ENCODE measurements at regions not wholly inside any gene's neighbourhood (a gene's known extent, or its start where the extent isn't known, plus 50 kb on each side); places are given as distances from the start of the nearest gene placed in this dataset.

- ATAC-seq = no peak
- no peak overlapping the region for H3K27ac ChIP-seq
- 70 to 82% (median 76%) methylated on average over 8 of the region's 8 CpGs for WGBS, 4 donors
Observed at GRCh38 chr15:93141371-93141794, 52.4 kb upstream of the RGMA start.

GRCh38 chr15:93139436-93139835 lies 50.4 kb upstream of the RGMA start:
- TF ChIP-seq POLR2A (IDR thresholded peaks at IDR 0.05) (no peak), CTCF (IDR thresholded peaks at IDR 0.05) (no peak)
- Histone ChIP-seq H3K27me3 (no peaks in the 10 kb centered on the region), H3K27ac (no peak overlapping the region), H3K4me3 (no peak overlapping the region), H3K4me1 (no peaks in the 10 kb centered on the region), H3K9me3 (no peaks in the 10 kb centered on the region), H3K36me3 (no peaks in the 10 kb centered on the region)
- DNase-seq (no peak), ATAC-seq (no peak)
- intact Hi-C loops (cut with DNase I) = no loop called here
- WGBS, 4 donors = 82 to 94% (median 93%) methylated on average over 8 of the region's 8 CpGs

More at GRCh38 chr15:93141371-93141794, 52.4 kb upstream of the RGMA start:
- TF ChIP-seq POLR2A (IDR thresholded peaks at IDR 0.05) = no peak
- TF ChIP-seq CTCF (IDR thresholded peaks at IDR 0.05) = no peak
- no peaks in the 10 kb centered on the region for H3K9me3 ChIP-seq
- intact Hi-C loops (cut with DNase I) = loop anchor here in 1 of 10 donors (10.0 kb wide), 1 partner anchor 983 kb away; no protein-coding TSS in a partner anchor
- H3K36me3 ChIP-seq = no peaks in the 10 kb centered on the region
- peaks cover 0 to 3% (median 0%) of the 10 kb centered on the region in 12 donors for H3K4me1 ChIP-seq
- no peaks in the 10 kb centered on the region for H3K27me3 ChIP-seq
- no peak for DNase-seq
- no peak overlapping the region for H3K4me3 ChIP-seq

- H3K9me3 ChIP-seq = no peaks in the 10 kb centered on the region
- DNase-seq = no peak
- TF ChIP-seq CTCF (IDR thresholded peaks at IDR 0.05) (no peak), POLR2A (IDR thresholded peaks at IDR 0.05) (no peak)
- no peaks in the 10 kb centered on the region for H3K27me3 ChIP-seq
- H3K27ac ChIP-seq = no peak overlapping the region
- H3K4me3 ChIP-seq = no peak overlapping the region
- intact Hi-C loops (cut with DNase I) = no loop called here
- 86 to 94% (median 89%) methylated on average over 3 of the region's 3 CpGs for WGBS, 4 donors
- no peaks in the 10 kb centered on the region for H3K4me1 ChIP-seq
- no peaks in the 10 kb centered on the region for H3K36me3 ChIP-seq
- ATAC-seq = no peak
Observed at GRCh38 chr15:93138681-93139250, 49.8 kb upstream of the RGMA start.
